H1 (cell line): ENCODE measurements at regions not wholly inside any gene's neighbourhood (a gene's known extent, or its start where the extent isn't known, plus 50 kb on each side); places are given as distances from the start of the nearest gene placed in this dataset.

ENCODE experiments used
- CTCF ChIA-PET: fragments of 300-600 bp; sonication (Branson Sonifier 250); formaldehyde crosslinking; loops from one replicate; lab custom pipeline; 2021; ENCODE audit not compliant: partially characterized antibody; lab: Charles Lee
- POLR2A ChIA-PET: fragments of 300-600 bp; sonication (Branson Sonifier 250); formaldehyde crosslinking; loops from one replicate; lab custom pipeline; 2021; ENCODE audit warnings: inconsistent platforms; ENCODE audit not compliant: partially characterized antibody; lab: Charles Lee
- DNase-seq, 2 experiments: peaks; one replicate each; pipeline versions ENCODE4 v3.0.0 to v3.0.0-alpha.2; 2010 to 2022; ENCODE audit warnings: low spot score in 2 of 2, low read depth in 1 of 2, mixed read lengths in 1 of 2
- FAIRE-seq: peaks from 2 replicates; lab custom pipeline; 2011; peaks lifted over from hg19 to GRCh38; lab: Jason Lieb, UNC
- H2AFZ ChIP-seq: 2 replicates; pipeline ENCODE4 v1.8.1; 2012; ENCODE audit warnings: low read length, inconsistent platforms
- H2AK5ac ChIP-seq: 2 replicates; pipeline ENCODE4 v1.6.1; 2013; ENCODE audit warnings: low read depth, low read length
- H2BK120ac ChIP-seq: replicated peaks from 2 replicates; pipeline ENCODE3; 2013; ENCODE audit warnings: low read depth, low read length, inconsistent platforms
- H2BK12ac ChIP-seq: 2 replicates; pipeline ENCODE4 v1.6.1; 2013; ENCODE audit warnings: low read depth, low read length
- H2BK15ac ChIP-seq: 2 replicates; pipeline ENCODE4 v1.6.1; 2013; ENCODE audit warnings: low read length
- H2BK20ac ChIP-seq: 2 replicates; pipeline ENCODE4 v1.6.1; 2013; ENCODE audit warnings: low read length
- H2BK5ac ChIP-seq: 2 replicates; pipeline ENCODE4 v1.6.1; 2013; ENCODE audit warnings: low read depth, low read length
- H3K14ac ChIP-seq: 2 replicates; pipeline ENCODE4 v1.6.1; 2013; ENCODE audit warnings: inconsistent platforms; ENCODE audit not compliant: insufficient read length
- H3K18ac ChIP-seq: 2 replicates; pipeline ENCODE4 v1.6.1; 2013; ENCODE audit warnings: low read length; ENCODE audit errors: extremely low read depth
- H3K23ac ChIP-seq: 2 replicates; pipeline ENCODE4 v1.6.1; 2013; ENCODE audit warnings: inconsistent platforms; ENCODE audit not compliant: insufficient read length
- H3K23me2 ChIP-seq: 2 replicates; pipeline ENCODE4 v1.6.1; 2013; ENCODE audit warnings: low read depth, low read length
- H3K27ac ChIP-seq: 2 replicates; pipeline ENCODE4 v1.6.1; 2011; ENCODE audit warnings: low read depth, low read length, inconsistent platforms
- H3K27me3 ChIP-seq, 4 experiments: replicated peaks in 1 of 4; 1 replicate in 1 of 4; 2 replicates in 3 of 4; pipeline versions ENCODE4 v1.6.1 to v1.8.1; 2011 to 2013; ENCODE audit warnings: low read length in 3 of 4, mild to moderate bottlenecking in 3 of 4, inconsistent platforms in 2 of 4, mixed read lengths in 2 of 4, moderate library complexity in 1 of 4; ENCODE audit not compliant: control insufficient read depth in 3 of 4, insufficient read depth in 3 of 4; ENCODE audit errors: extremely low read depth in 1 of 4
- H3K36me3 ChIP-seq, 4 experiments: 2 replicates each; pipeline versions ENCODE4 v1.6.1 to v1.8.1; 2011 to 2013; ENCODE audit warnings: mild to moderate bottlenecking in 4 of 4, low read length in 3 of 4, moderate library complexity in 2 of 4, control low read depth in 1 of 4, inconsistent platforms in 1 of 4; ENCODE audit not compliant: insufficient read depth in 4 of 4, control insufficient read depth in 2 of 4
- H3K4ac ChIP-seq: replicated peaks from 2 replicates; pipeline ENCODE3; 2013; ENCODE audit warnings: low read length, low read depth, mixed read lengths, inconsistent platforms; ENCODE audit not compliant: insufficient read length
- H3K4me1 ChIP-seq, 4 experiments: replicated peaks in 1 of 4; 1 replicate in 1 of 4; 2 replicates in 3 of 4; pipeline versions ENCODE4 v1.6.1 to v1.8.1; 2011 to 2013; ENCODE audit warnings: low read length in 3 of 4, inconsistent platforms in 2 of 4, mixed read lengths in 1 of 4; ENCODE audit not compliant: insufficient read depth in 4 of 4, control insufficient read depth in 3 of 4
- H3K4me2 ChIP-seq, 2 experiments: 2 replicates each; pipeline versions ENCODE4 v1.6.1 to v1.8.1; 2011 to 2013; ENCODE audit warnings: low read depth in 2 of 2, low read length in 2 of 2, control low read depth in 1 of 2, inconsistent platforms in 1 of 2, mild to moderate bottlenecking in 1 of 2; ENCODE audit not compliant: insufficient read depth in 1 of 2
- H3K4me3 ChIP-seq, 4 experiments: fragments of 200-600, 300-600 bp in 1 of 4; sonication (generic), shearing (Covaris generic), sonication (Bioruptor Twin) in 1 of 4; 2 replicates each; pipeline versions ENCODE4 v1.5.1 to v1.8.1; 2011 to 2016; ENCODE audit warnings: low read length in 4 of 4, low read depth in 3 of 4, control low read depth in 2 of 4, inconsistent platforms in 2 of 4, mild to moderate bottlenecking in 2 of 4, mixed read lengths in 1 of 4, moderate library complexity in 1 of 4; ENCODE audit not compliant: insufficient read depth in 2 of 4; ENCODE audit errors: extremely low read depth in 1 of 4
- H3K56ac ChIP-seq: replicated peaks from 2 replicates; pipeline ENCODE3; 2013; ENCODE audit warnings: low read depth, mild to moderate bottlenecking, mixed read lengths, low read length, inconsistent platforms; ENCODE audit not compliant: insufficient read length
- H3K79me1 ChIP-seq: 2 replicates; pipeline ENCODE4 v1.6.1; 2013; ENCODE audit warnings: low read depth, low read length, control low read depth
- H3K79me2 ChIP-seq, 2 experiments: 2 replicates each; pipeline versions ENCODE4 v1.6.1 to v1.8.1; 2012 to 2013; ENCODE audit warnings: low read length in 2 of 2, mild to moderate bottlenecking in 2 of 2, inconsistent platforms in 1 of 2; ENCODE audit not compliant: insufficient read depth in 2 of 2, control insufficient read depth in 1 of 2
- H3K9ac ChIP-seq, 4 experiments: replicated peaks in 1 of 4; 1 replicate in 1 of 4; 2 replicates in 3 of 4; pipeline versions ENCODE4 v1.6.1 to v1.8.1; 2011 to 2013; ENCODE audit warnings: low read depth in 3 of 4, low read length in 3 of 4, control low read depth in 2 of 4, mild to moderate bottlenecking in 2 of 4, moderate library complexity in 2 of 4, inconsistent platforms in 1 of 4; ENCODE audit errors: extremely low read depth in 1 of 4
- H3K9me3 ChIP-seq, 2 experiments: 2 replicates each; pipeline versions ENCODE4 v1.6.1 to v1.8.1; 2012 to 2013; ENCODE audit warnings: mild to moderate bottlenecking in 2 of 2, moderate library complexity in 2 of 2, control low read depth in 1 of 2, inconsistent platforms in 1 of 2, low read depth in 1 of 2, low read length in 1 of 2, mixed read lengths in 1 of 2; ENCODE audit not compliant: insufficient read depth in 2 of 2
- H4K20me1 ChIP-seq, 2 experiments: replicated peaks in 1 of 2; 2 replicates each; pipeline versions ENCODE3 to v1.8.1; 2011 to 2013; ENCODE audit warnings: inconsistent platforms in 2 of 2, low read length in 2 of 2, mild to moderate bottlenecking in 1 of 2; ENCODE audit not compliant: insufficient read depth in 2 of 2, control insufficient read depth in 1 of 2
- H4K5ac ChIP-seq: 2 replicates; pipeline ENCODE4 v1.6.1; 2013; ENCODE audit warnings: low read length, low read depth, mixed read lengths, inconsistent platforms; ENCODE audit not compliant: insufficient read length
- H4K8ac ChIP-seq: 2 replicates; pipeline ENCODE4 v1.8.0; 2013; ENCODE audit warnings: mild to moderate bottlenecking, moderate library complexity, low read length, inconsistent platforms; ENCODE audit not compliant: insufficient read depth; ENCODE audit errors: extremely low read depth
- H4K91ac ChIP-seq: replicated peaks from 2 replicates; pipeline ENCODE3; 2013; ENCODE audit warnings: low read length, mixed read lengths, inconsistent platforms; ENCODE audit not compliant: insufficient read length
- ASH2L ChIP-seq: fragments of 200-600, 300-600 bp; sonication (generic); IDR thresholded peaks from one replicate; pipeline ENCODE4 v1.7.1; 2017; ENCODE audit warnings: low read length
- BCL11A ChIP-seq, 2 experiments: IDR thresholded peaks; one replicate each; pipeline ENCODE4 v1.6.1; 2011; ENCODE audit warnings: low read depth in 2 of 2, low read length in 2 of 2, mild to moderate bottlenecking in 2 of 2
- CBX5 ChIP-seq: fragments of 300-800, 300-1000 bp; sonication (generic); IDR thresholded peaks from 2 replicates; pipeline ENCODE4 v1.7.1; 2016; ENCODE audit warnings: antibody characterized with exemption, low read length, low read depth
- CBX8 ChIP-seq: fragments of 300-800, 300-1000 bp; sonication (generic); IDR thresholded peaks from 2 replicates; pipeline ENCODE4 v1.7.1; 2016; ENCODE audit warnings: low read depth, low read length, borderline replicate concordance
- CEBPB ChIP-seq: IDR thresholded peaks from 2 replicates; pipeline ENCODE4 v1.6.1; 2012; ENCODE audit warnings: low read depth, low read length
- CHD1 ChIP-seq: IDR thresholded peaks from 2 replicates; pipeline ENCODE4 v1.6.1; 2012; ENCODE audit warnings: low read depth, low read length, improper control_type of control experiment
- E2F6 ChIP-seq: IDR thresholded peaks from 2 replicates; pipeline ENCODE4 v1.6.1; 2012; ENCODE audit warnings: inconsistent platforms
- HDAC6 ChIP-seq: IDR thresholded peaks from one replicate; pipeline ENCODE4 v1.7.1; 2012; ENCODE audit warnings: low read depth, mild to moderate bottlenecking, inconsistent platforms, low read length, moderate library complexity
- JUN ChIP-seq: IDR thresholded peaks from 2 replicates; pipeline ENCODE4 v1.6.1; 2011; ENCODE audit warnings: low read depth, mild to moderate bottlenecking, improper control_type of control experiment, low read length
- NRF1 ChIP-seq: IDR thresholded peaks from 2 replicates; pipeline ENCODE4 v1.6.1; 2011; ENCODE audit warnings: mild to moderate bottlenecking, low read depth, low read length, improper control_type of control experiment
- SIRT6 ChIP-seq: IDR thresholded peaks from one replicate; pipeline ENCODE4 v1.7.1; 2012; ENCODE audit warnings: low read length, inconsistent platforms
- SP1 ChIP-seq: IDR thresholded peaks from 2 replicates; pipeline ENCODE4 v1.6.1; 2011; ENCODE audit warnings: low read depth, low read length
- SUZ12 ChIP-seq: fragments of 200-600 bp; sonication (generic); IDR thresholded peaks from 2 replicates; pipeline ENCODE4 v1.6.1; 2012; ENCODE audit warnings: mild to moderate bottlenecking, inconsistent platforms, low read length, moderate library complexity, mixed read lengths
- ZNF274 ChIP-seq: IDR thresholded peaks from 2 replicates; pipeline ENCODE4 v1.7.0; 2012; ENCODE audit warnings: low read length, borderline replicate concordance; ENCODE audit errors: extremely low read depth
- WGBS, 2 experiments: shearing (Covaris generic) in 1 of 2; methylation state at CpG; one replicate each; pipeline versions ENCODE4 v1.1.6 to v1.1.7; 2013 to 2015; ENCODE audit warnings: low lambda C conversion rate in 2 of 2, mixed read lengths in 2 of 2, inconsistent platforms in 1 of 2, low coverage in 1 of 2, missing lambda C conversion rate in 1 of 2; ENCODE audit not compliant: insufficient replicate concordance in 2 of 2, insufficient coverage in 1 of 2, insufficient read length in 1 of 2; ENCODE audit errors: extremely low coverage in 1 of 2, missing lambda C conversion rate in 1 of 2; 5-methylcytosine and 5-hydroxymethylcytosine counted together

GRCh38 chr12:124629789-124630480 is 62.5 kb upstream of the NCOR2 start:
- H2BK15ac ChIP-seq: peak overlapping the region; percentile 98
- H3K9me3 ChIP-seq: no peaks in the 10 kb centered on the region
- no peak overlapping the region for H3K4me2 ChIP-seq
- H3K14ac ChIP-seq: no peak overlapping the region
- FAIRE-seq: no peak
- no peak overlapping the region; a peak in 1 of 7 replicates for H3K9ac ChIP-seq
- no peak overlapping the region for H4K5ac ChIP-seq
- H3K27me3 ChIP-seq: no peaks in the 10 kb centered on the region
- no peaks in the 10 kb centered on the region for H3K79me2 ChIP-seq
- H4K20me1 ChIP-seq: no peaks in the 10 kb centered on the region
- H2AK5ac ChIP-seq: peak overlapping the region; percentile 98; the same call in 1 of the 2 replicates
- H2BK12ac ChIP-seq: peak overlapping the region; percentile 82
- ChIA-PET CTCF (no interaction called here), POLR2A (no interaction called here)
- DNase-seq: no peak
- H3K36me3 ChIP-seq: no peaks in the 10 kb centered on the region
- H3K79me1 ChIP-seq: no peaks in the 10 kb centered on the region
- 0 out of 2 replicates have a peak overlapping the region, but pooled peaks have one; percentile 19 for H3K18ac ChIP-seq
- H3K4me3 ChIP-seq: no peak overlapping the region
- H3K23ac ChIP-seq: no peak overlapping the region
- H2BK120ac ChIP-seq: peak overlapping the region; percentile 10
- no peak overlapping the region for H3K27ac ChIP-seq
- H3K23me2 ChIP-seq: no peaks in the 10 kb centered on the region
- H4K8ac ChIP-seq: peak overlapping the region; percentile 28
- H4K91ac ChIP-seq: no peak overlapping the region
- no peak overlapping the region for H2AFZ ChIP-seq
- peaks cover 4 to 12% (median 10%) of the 10 kb centered on the region in 4 experiments for H3K4me1 ChIP-seq
- peak overlapping the region; percentile 92; the same call in 1 of the 2 replicates for H2BK20ac ChIP-seq
- peak overlapping the region; percentile 82; the same call in 1 of the 2 replicates for H2BK5ac ChIP-seq
- 88% methylated on average over 12 of the region's 12 CpGs; no CpG with 5 or more reads in 1 of the 2 experiments for WGBS, 2 experiments
- no peak overlapping the region for H3K4ac ChIP-seq
- no peak overlapping the region for H3K56ac ChIP-seq
- TF ChIP-seq JUN (no peak), CEBPB (no peak), HDAC6 (no peak), CBX8 (no peak), ZNF274 (no peak), SIRT6 (no peak), E2F6 (no peak), SUZ12 (no peak), NRF1 (no peak), BCL11A (IDR thresholded peaks at IDR 0.05; ENCODE audit: low read depth in 2 of 2, low read length in 2 of 2) (no peak), CBX5 (no peak), CHD1 (no peak), ASH2L (no peak), SP1 (no peak)
